ENCODE measurements at regions not wholly inside any gene's neighbourhood (a gene's known extent, or its start where the extent isn't known, plus 50 kb on each side); places are given as distances from the start of the nearest gene placed in this dataset.

GRCh38 chr4:27910227-27910626 lies 1049.6 kb downstream of the STIM2 start:
- CTCF ChIA-PET: no interaction called here
- Histone ChIP-seq H3K9me3 (no peaks in the 10 kb centered on the region), H3K4me3 (no peak overlapping the region), H3K4me2 (no peak overlapping the region), H3K27ac (no peak overlapping the region), H3K4me1 (no peaks in the 10 kb centered on the region)
- DNase-seq (ENCODE audit: low read depth in 1 of 2, low spot score in 1 of 2) (no peak), FAIRE-seq (no peak), ATAC-seq (no peak)
- TF ChIP-seq NFE2L2 (conservative IDR thresholded peaks at IDR 0.05; ENCODE audit: low read length) (no peak), REST (IDR thresholded peaks at IDR 0.05) (no peak), USF2 (IDR thresholded peaks at IDR 0.05) (no peak), MAX (IDR thresholded peaks at IDR 0.05) (no peak), HES2 (IDR thresholded peaks at IDR 0.05) (no peak), JUN (IDR thresholded peaks at IDR 0.05) (no peak), HMGXB4 (CRISPR knock-in tag; IDR thresholded peaks at IDR 0.05; ENCODE audit: borderline replicate concordance) (no peak), TFCP2L1 (CRISPR knock-in tag; IDR thresholded peaks at IDR 0.05) (no peak), PBX3 (IDR thresholded peaks at IDR 0.05) (no peak), FOSL2 (IDR thresholded peaks at IDR 0.05) (no peak), FOSL2 (CRISPR knock-in tag; IDR thresholded peaks at IDR 0.05) (no peak), CHD2 (IDR thresholded peaks at IDR 0.05; ENCODE audit: low read length, partially characterized antibody) (no peak), GATA3 (IDR thresholded peaks at IDR 0.05; ENCODE audit: borderline replicate concordance) (no peak), KDM5A (IDR thresholded peaks at IDR 0.05) (no peak), HOXB5 (CRISPR knock-in tag; IDR thresholded peaks at IDR 0.05) (no peak), JUNB (IDR thresholded peaks at IDR 0.05) (no peak), NR3C1 (IDR thresholded peaks at IDR 0.05) (no peak)
- 6% methylated on average over 2 of the region's 2 CpGs for WGBS (ENCODE audit: missing lambda C conversion rate)
- POLR2A ChIA-PET: no interaction called here

GRCh38 chr4:27911047-27911446 lies 1050.4 kb downstream of the STIM2 start:
- ATAC-seq: no peak
- 8% methylated on average over 2 of the region's 2 CpGs for WGBS (ENCODE audit: missing lambda C conversion rate)
- no peak for FAIRE-seq

More at GRCh38 chr4:27911047-27911446, 1050.4 kb downstream of the STIM2 start:
- Histone ChIP-seq H3K4me3 (no peak overlapping the region), H3K27ac (no peak overlapping the region), H3K9me3 (no peaks in the 10 kb centered on the region), H3K4me1 (no peaks in the 10 kb centered on the region), H3K4me2 (no peak overlapping the region)
- POLR2A ChIA-PET: no interaction called here
- no peak for TF ChIP-seq POLR2A (IDR thresholded peaks at IDR 0.05; ENCODE audit: low read length)
- TF ChIP-seq RFX5 (IDR thresholded peaks at IDR 0.05): no peak
- TF ChIP-seq KDM5A (IDR thresholded peaks at IDR 0.05): no peak
- no peak for TF ChIP-seq ATOH8 (CRISPR knock-in tag; IDR thresholded peaks at IDR 0.05; ENCODE audit: low read depth)
- no peak for TF ChIP-seq NPAS2 (CRISPR knock-in tag; IDR thresholded peaks at IDR 0.05; ENCODE audit: borderline replicate concordance)
- CTCF ChIA-PET: no interaction called here
- no peak for DNase-seq (ENCODE audit: low read depth in 1 of 2, low spot score in 1 of 2)
